Osteoblast (primary cell): ENCODE measurements at regions not wholly inside any gene's neighbourhood (a gene's known extent, or its start where the extent isn't known, plus 50 kb on each side); places are given as distances from the start of the nearest gene placed in this dataset.

Experiments
- DNase-seq: peaks from one replicate; pipeline ENCODE4 v3.0.0; 2011; ENCODE audit warnings: low spot score, mixed read lengths; ENCODE audit not compliant: insufficient read length; ENCODE audit errors: missing footprints
- H2AFZ ChIP-seq: 2 replicates; pipeline ENCODE4 v1.6.0; 2011; ENCODE audit warnings: mild to moderate bottlenecking, low read length
- H3K27ac ChIP-seq: 2 replicates; pipeline ENCODE4 v1.5.1; 2011; ENCODE audit warnings: mild to moderate bottlenecking, low read depth, low read length, moderate library complexity
- H3K27me3 ChIP-seq: 2 replicates; pipeline ENCODE4 v1.6.0; 2012; ENCODE audit warnings: mild to moderate bottlenecking, control low read depth, inconsistent platforms, low read length, moderate library complexity; ENCODE audit not compliant: insufficient read depth
- H3K36me3 ChIP-seq: 2 replicates; pipeline ENCODE4 v1.5.1; 2011; ENCODE audit warnings: mild to moderate bottlenecking, low read length, control low read depth, moderate library complexity; ENCODE audit not compliant: insufficient read depth
- H3K4me1 ChIP-seq: 2 replicates; pipeline ENCODE4 v1.5.1; 2011; ENCODE audit warnings: mild to moderate bottlenecking, low read length, control low read depth, moderate library complexity; ENCODE audit not compliant: insufficient read depth
- H3K4me2 ChIP-seq: 2 replicates; pipeline ENCODE4 v1.6.0; 2011; ENCODE audit warnings: mild to moderate bottlenecking, low read length; ENCODE audit not compliant: insufficient read depth
- H3K4me3 ChIP-seq: fragments of 200-600 bp; sonication (generic); 3 replicates; pipeline ENCODE4 v1.5.1; 2012; ENCODE audit warnings: mild to moderate bottlenecking, low read length, inconsistent platforms; ENCODE audit not compliant: insufficient read depth
- H3K79me2 ChIP-seq: 2 replicates; pipeline ENCODE4 v1.6.0; 2012; ENCODE audit warnings: mild to moderate bottlenecking, low read length, control low read depth, inconsistent platforms; ENCODE audit not compliant: insufficient read depth
- H3K9me3 ChIP-seq: 2 replicates; pipeline ENCODE4 v1.5.1; 2011; ENCODE audit warnings: low read depth, low read length, control low read depth
- H4K20me1 ChIP-seq: 2 replicates; pipeline ENCODE4 v1.6.0; 2012; ENCODE audit warnings: mild to moderate bottlenecking, low read length, control low read depth; ENCODE audit not compliant: insufficient read depth
- CTCF ChIP-seq: IDR thresholded peaks from 2 replicates; pipeline ENCODE4 v1.5.1; 2011; ENCODE audit warnings: mild to moderate bottlenecking, low read depth, low read length, moderate library complexity; ENCODE audit errors: extremely low read depth

DNA sequence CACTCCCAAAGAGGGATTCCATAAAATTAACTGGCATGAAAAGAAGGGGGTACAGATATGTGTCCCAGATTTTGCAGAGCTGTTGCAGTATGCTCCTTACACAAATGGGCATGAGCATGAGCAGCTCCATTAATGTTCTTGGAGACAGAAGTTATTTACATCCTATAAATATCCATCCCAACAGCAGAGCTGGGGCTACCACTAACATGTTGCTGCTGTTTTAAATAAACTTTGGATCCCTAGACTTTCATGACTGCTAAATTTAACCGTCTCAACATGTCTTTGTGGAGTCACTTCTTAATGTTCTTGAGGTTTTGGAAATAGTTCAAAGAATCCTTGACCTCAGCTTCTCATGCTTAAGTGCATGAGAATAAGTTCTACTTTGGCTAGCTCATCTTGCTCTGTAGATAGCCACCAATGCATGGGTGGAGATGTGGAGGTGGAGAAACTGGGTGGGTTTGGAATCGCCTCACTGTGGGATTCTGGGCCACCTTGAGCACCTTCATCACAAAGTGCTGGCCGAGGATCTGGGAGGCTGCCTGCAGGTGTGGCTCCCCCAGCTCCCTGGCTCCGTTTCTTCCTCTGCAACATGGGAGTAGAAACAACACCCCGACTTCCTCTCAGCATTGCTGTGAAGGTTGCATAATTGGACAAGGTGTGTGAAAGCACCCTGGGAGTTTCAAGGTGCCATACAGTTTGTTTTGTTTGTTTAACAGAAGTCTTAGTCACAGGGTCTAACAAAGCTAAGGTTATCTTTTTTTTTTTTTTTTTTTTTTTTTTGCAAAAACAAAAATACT is 307.2 kb downstream of the MYCN start:
- no peak overlapping the region for H3K4me2 ChIP-seq
- DNase-seq: no peak
- no peaks in the 10 kb centered on the region for H3K79me2 ChIP-seq
- H4K20me1 ChIP-seq: no peaks in the 10 kb centered on the region
- H3K9me3 ChIP-seq: no peaks in the 10 kb centered on the region
- H3K27ac ChIP-seq: no peak overlapping the region
- no peak overlapping the region for H2AFZ ChIP-seq
- H3K4me1 ChIP-seq: no peaks in the 10 kb centered on the region
- no peak for TF ChIP-seq CTCF
- H3K4me3 ChIP-seq: no peak overlapping the region
- no peaks in the 10 kb centered on the region for H3K27me3 ChIP-seq
- H3K36me3 ChIP-seq: no peaks in the 10 kb centered on the region

GRCh38 chr2:16246911-16247310 is 306.6 kb downstream of the MYCN start:
- no peak overlapping the region for H3K27ac ChIP-seq
- no peak overlapping the region for H3K4me2 ChIP-seq
- H2AFZ ChIP-seq: no peak overlapping the region
- H3K9me3 ChIP-seq: no peaks in the 10 kb centered on the region
- no peaks in the 10 kb centered on the region for H4K20me1 ChIP-seq
- no peak overlapping the region for H3K4me3 ChIP-seq
- H3K4me1 ChIP-seq: no peaks in the 10 kb centered on the region
- TF ChIP-seq CTCF: no peak
- H3K27me3 ChIP-seq: no peaks in the 10 kb centered on the region
- H3K36me3 ChIP-seq: no peaks in the 10 kb centered on the region
- no peaks in the 10 kb centered on the region for H3K79me2 ChIP-seq
- no peak for DNase-seq

DNA sequence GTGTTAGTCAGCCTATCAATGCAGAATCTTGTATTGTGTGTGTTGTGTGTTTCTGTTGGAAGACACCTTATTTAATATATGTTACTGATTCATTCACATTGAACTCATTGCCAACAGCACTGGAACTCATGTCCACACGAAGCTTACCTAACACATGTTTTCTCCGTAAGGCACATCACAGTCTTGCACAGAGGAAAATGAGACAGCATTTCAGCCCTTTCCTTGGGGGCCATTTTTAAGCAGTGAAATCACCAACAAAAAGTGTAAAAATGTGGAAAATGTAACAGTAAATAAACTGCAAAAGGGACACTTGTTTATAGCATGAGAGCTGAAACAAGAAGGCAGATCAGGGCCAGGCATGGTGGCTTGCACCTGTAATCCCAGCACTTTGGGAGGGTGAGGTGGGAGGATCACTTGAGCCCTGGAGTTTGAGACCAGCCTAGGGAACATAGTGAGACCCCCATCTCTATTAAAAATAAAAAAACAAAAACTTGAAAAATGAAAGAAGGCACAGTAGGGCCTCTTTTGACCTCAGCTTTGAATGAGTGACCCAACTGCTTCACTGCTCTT is 306.0 kb downstream of the MYCN start:
- Histone ChIP-seq H4K20me1 (no peaks in the 10 kb centered on the region), H3K9me3 (no peaks in the 10 kb centered on the region), H3K36me3 (no peaks in the 10 kb centered on the region), H2AFZ (no peak overlapping the region), H3K4me2 (no peak overlapping the region), H3K27ac (no peak overlapping the region), H3K27me3 (no peaks in the 10 kb centered on the region), H3K79me2 (no peaks in the 10 kb centered on the region), H3K4me3 (no peak overlapping the region), H3K4me1 (no peaks in the 10 kb centered on the region)
- TF ChIP-seq CTCF: no peak
- no peak for DNase-seq

DNA sequence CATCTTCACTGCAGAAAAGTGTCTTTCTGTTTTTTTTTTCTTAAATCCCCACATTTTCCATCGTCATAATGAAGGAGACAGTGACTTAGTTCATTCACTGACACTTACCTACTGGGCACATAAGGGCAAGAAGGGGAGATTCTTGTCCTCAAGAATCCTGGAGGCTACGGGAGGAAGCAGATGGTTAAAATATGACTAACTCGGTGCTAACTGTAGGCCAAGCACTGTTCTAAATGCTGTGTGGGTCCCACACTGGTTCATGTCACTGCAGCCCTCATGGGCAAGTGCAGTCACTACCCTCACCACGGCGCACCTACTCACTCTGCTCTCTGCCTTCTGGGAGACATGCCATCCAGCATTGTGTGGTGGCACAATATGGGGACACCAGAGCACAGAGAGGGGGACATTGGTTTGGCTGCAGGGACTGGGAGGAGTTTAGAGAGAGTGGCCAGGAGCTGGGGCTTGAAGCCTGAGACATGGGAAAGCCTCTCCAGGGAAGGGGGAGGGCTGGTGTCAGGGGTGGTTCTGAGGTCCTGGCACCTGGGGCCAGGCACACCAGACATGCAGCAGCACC is 305.2 kb downstream of the MYCN start:
- H3K27ac ChIP-seq: no peak overlapping the region
- H3K36me3 ChIP-seq: no peaks in the 10 kb centered on the region
- no peak overlapping the region for H3K4me3 ChIP-seq
- no peaks in the 10 kb centered on the region for H3K9me3 ChIP-seq
- DNase-seq: no peak
- no peaks in the 10 kb centered on the region for H3K4me1 ChIP-seq
- no peak overlapping the region for H2AFZ ChIP-seq
- no peaks in the 10 kb centered on the region for H3K27me3 ChIP-seq
- H3K79me2 ChIP-seq: no peaks in the 10 kb centered on the region
- no peak overlapping the region for H3K4me2 ChIP-seq
- no peak for TF ChIP-seq CTCF
- no peaks in the 10 kb centered on the region for H4K20me1 ChIP-seq
